ENCODE measurements at regions not wholly inside any gene's neighbourhood (a gene's known extent, or its start where the extent isn't known, plus 50 kb on each side); places are given as distances from the start of the nearest gene placed in this dataset.
"Not testable (repeated sequence)": the region's sequence is repeated elsewhere in the genome, so short reads cannot be mapped to it uniquely, and the experiment has no call there.

DNA sequence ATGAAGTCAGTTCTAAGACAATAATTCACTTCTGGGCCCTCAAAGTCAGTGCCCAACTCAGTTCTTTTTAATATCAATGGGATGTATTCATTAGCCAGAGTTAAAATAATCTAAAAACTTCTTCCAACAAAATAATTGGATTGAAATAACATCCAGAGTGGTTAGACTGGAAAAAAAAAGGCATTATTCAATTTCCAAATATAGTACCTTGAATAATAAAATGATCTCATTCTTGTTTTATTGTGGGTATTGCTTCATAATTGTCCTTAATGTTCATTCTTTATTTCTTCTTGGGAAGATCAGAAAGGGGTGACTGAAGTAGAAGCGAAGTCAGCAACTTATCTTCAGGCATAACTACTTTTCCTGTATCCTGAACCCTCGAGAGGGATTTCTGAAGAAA, 85.1 kb upstream of the JARID2 start:
- DNase-seq: no peak
- no peaks in the 10 kb centered on the region for H3K9me3 ChIP-seq (ENCODE audit: control insufficient read depth, insufficient read depth, low read length)
- Mint-ChIP-seq H3K9me3 (no peaks in the 10 kb centered on the region), H3K4me1 (no peaks in the 10 kb centered on the region), H3K4me3 (no peak overlapping the region), H3K27me3 (ENCODE audit: low read depth in 2 of 2) (no peaks in the 10 kb centered on the region), H3K27ac (no peak overlapping the region), H3K36me3 (no peaks in the 10 kb centered on the region)
- intact Hi-C loops (cut with micrococcal nuclease): no loop called here
- no peak overlapping the region for H3K27ac ChIP-seq (ENCODE audit: low read length)
- no peak overlapping the region for H3K4me3 ChIP-seq (ENCODE audit: low read length)
- no peaks in the 10 kb centered on the region for H3K27me3 ChIP-seq (ENCODE audit: control insufficient read depth, insufficient read depth, low read length)
- no peaks in the 10 kb centered on the region for H3K36me3 ChIP-seq (ENCODE audit: control insufficient read depth, insufficient read depth, low read length)
- WGBS (ENCODE audit: insufficient coverage): no CpG with 5 or more reads among the region's 2 CpGs
- no peaks in the 10 kb centered on the region for H3K4me1 ChIP-seq (ENCODE audit: control insufficient read depth, insufficient read depth, low read length)
- no peak for ATAC-seq
- TF ChIP-seq, protein P1, sequence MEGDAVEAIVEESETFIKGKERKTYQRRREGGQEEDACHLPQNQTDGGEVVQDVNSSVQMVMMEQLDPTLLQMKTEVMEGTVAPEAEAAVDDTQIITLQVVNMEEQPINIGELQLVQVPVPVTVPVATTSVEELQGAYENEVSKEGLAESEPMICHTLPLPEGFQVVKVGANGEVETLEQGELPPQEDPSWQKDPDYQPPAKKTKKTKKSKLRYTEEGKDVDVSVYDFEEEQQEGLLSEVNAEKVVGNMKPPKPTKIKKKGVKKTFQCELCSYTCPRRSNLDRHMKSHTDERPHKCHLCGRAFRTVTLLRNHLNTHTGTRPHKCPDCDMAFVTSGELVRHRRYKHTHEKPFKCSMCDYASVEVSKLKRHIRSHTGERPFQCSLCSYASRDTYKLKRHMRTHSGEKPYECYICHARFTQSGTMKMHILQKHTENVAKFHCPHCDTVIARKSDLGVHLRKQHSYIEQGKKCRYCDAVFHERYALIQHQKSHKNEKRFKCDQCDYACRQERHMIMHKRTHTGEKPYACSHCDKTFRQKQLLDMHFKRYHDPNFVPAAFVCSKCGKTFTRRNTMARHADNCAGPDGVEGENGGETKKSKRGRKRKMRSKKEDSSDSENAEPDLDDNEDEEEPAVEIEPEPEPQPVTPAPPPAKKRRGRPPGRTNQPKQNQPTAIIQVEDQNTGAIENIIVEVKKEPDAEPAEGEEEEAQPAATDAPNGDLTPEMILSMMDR (IDR thresholded peaks at IDR 0.05): no peak

DNA sequence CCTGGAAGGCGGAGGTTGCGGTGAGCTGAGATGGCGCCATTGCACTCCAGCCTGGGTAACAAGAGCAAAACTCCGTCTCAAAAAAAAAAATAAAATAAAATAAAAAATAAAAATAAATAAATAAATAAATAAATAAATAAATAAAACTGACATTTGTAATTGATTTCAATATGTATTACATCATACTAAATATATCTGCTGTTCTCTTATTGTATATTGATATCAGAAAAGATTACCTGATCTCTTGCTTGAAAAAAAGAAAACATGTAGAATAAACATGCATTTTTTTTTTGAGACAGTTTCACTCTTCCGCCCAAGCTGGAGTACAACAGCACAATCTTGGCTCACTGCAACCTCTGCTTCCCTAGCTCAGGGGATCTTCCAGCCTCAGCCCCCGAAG, 81.0 kb upstream of the JARID2 start:
- intact Hi-C loops (cut with micrococcal nuclease); H3K4me3 Mint-ChIP-seq: not testable (repeated sequence)
- 98% methylated on average over 4 of the region's 6 CpGs for WGBS (ENCODE audit: insufficient coverage)

DNA sequence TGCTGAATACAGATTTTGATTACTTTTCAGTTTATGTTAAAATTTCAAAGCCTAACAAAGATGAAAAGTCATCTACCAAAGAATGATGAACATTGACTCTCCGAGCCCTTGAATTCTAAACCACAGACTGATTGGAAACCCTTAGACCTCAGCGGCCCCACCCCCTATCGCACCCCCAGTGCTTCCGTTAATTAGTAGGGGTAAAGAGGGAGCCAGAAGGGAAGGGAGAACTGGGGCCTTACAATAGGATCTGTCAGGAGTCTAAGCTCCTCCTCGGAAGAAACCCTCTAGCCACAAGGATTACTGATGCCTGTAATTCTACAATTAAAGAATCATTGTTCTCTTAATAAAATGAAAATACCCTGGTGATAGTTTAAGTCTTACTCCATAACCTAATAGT, 79.7 kb upstream of the JARID2 start:
- Histone ChIP-seq H3K27ac (ENCODE audit: low read length) (no peak overlapping the region), H3K4me3 (ENCODE audit: low read length) (no peak overlapping the region), H3K4me1 (ENCODE audit: control insufficient read depth, insufficient read depth, low read length) (no peaks in the 10 kb centered on the region), H3K36me3 (ENCODE audit: control insufficient read depth, insufficient read depth, low read length) (no peaks in the 10 kb centered on the region), H3K27me3 (ENCODE audit: control insufficient read depth, insufficient read depth, low read length) (no peaks in the 10 kb centered on the region), H3K9me3 (ENCODE audit: control insufficient read depth, insufficient read depth, low read length) (no peaks in the 10 kb centered on the region)
- Mint-ChIP-seq H3K4me3 (no peak overlapping the region), H3K27me3 (ENCODE audit: low read depth in 2 of 2) (no peaks in the 10 kb centered on the region), H3K27ac (no peak overlapping the region), H3K36me3 (no peaks in the 10 kb centered on the region), H3K9me3 (no peaks in the 10 kb centered on the region), H3K4me1 (no peaks in the 10 kb centered on the region)
- DNase-seq: no peak
- TF ChIP-seq, protein P1 (IDR thresholded peaks at IDR 0.05): no peak
- intact Hi-C loops (cut with micrococcal nuclease): no loop called here
- no peak for ATAC-seq
- WGBS (ENCODE audit: insufficient coverage): 100% methylated on average over 1 of the region's 5 CpGs

More for the DNA sequence above, 81.0 kb upstream of the JARID2 start:
- not testable (repeated sequence) for H3K4me1 Mint-ChIP-seq; H3K9me3 Mint-ChIP-seq; H3K4me1 ChIP-seq (ENCODE audit: control insufficient read depth, insufficient read depth, low read length); H3K9me3 ChIP-seq (ENCODE audit: control insufficient read depth, insufficient read depth, low read length); DNase-seq; H3K27ac ChIP-seq (ENCODE audit: low read length); H3K27me3 Mint-ChIP-seq (ENCODE audit: low read depth in 2 of 2); H3K4me3 ChIP-seq (ENCODE audit: low read length); H3K27ac Mint-ChIP-seq; H3K27me3 ChIP-seq (ENCODE audit: control insufficient read depth, insufficient read depth, low read length); H3K36me3 ChIP-seq (ENCODE audit: control insufficient read depth, insufficient read depth, low read length); ATAC-seq; H3K36me3 Mint-ChIP-seq

DNA sequence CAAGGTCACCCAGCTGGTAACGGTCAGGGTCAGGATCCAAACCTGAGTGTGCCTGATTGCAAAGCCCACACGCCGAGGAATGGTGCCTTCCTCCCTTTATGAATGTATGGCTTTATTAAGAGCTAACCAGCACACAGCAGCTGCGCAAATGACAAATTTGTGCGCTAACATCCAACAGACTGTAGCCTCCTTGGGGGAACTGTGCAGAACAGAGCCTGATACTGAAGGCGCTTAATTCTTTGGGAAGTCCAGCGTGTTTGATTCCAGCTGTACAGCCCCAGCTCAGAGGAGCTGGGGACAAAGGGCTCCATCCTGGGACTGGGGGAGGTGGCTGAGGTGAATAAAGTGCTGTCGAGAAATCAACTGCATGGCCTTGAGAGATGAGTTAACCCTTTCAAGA, 75.7 kb upstream of the JARID2 start:
- no peak for ATAC-seq
- Mint-ChIP-seq H3K4me3 (no peak overlapping the region), H3K9me3 (no peaks in the 10 kb centered on the region), H3K36me3 (no peaks in the 10 kb centered on the region), H3K27ac (no peak overlapping the region), H3K4me1 (no peaks in the 10 kb centered on the region), H3K27me3 (ENCODE audit: low read depth in 2 of 2) (no peaks in the 10 kb centered on the region)
- Histone ChIP-seq H3K4me1 (ENCODE audit: control insufficient read depth, insufficient read depth, low read length) (no peaks in the 10 kb centered on the region), H3K4me3 (ENCODE audit: low read length) (no peak overlapping the region), H3K36me3 (ENCODE audit: control insufficient read depth, insufficient read depth, low read length) (no peaks in the 10 kb centered on the region), H3K27ac (ENCODE audit: low read length) (no peak overlapping the region), H3K27me3 (ENCODE audit: control insufficient read depth, insufficient read depth, low read length) (no peaks in the 10 kb centered on the region), H3K9me3 (ENCODE audit: control insufficient read depth, insufficient read depth, low read length) (no peaks in the 10 kb centered on the region)
- intact Hi-C loops (cut with micrococcal nuclease): no loop called here
- DNase-seq: no peak
- TF ChIP-seq, protein P1 (IDR thresholded peaks at IDR 0.05): no peak
- 95% methylated on average over 8 of the region's 8 CpGs for WGBS (ENCODE audit: insufficient coverage)
